Body of pancreas (tissue), 4 donors: ENCODE measurements at regions not wholly inside any gene's neighbourhood (a gene's known extent, or its start where the extent isn't known, plus 50 kb on each side); places are given as distances from the start of the nearest gene placed in this dataset.

Experiments
- ATAC-seq: fragments of 150-250 bp; one replicate; pipeline ENCODE4 v1.9.1; 2016
- DNase-seq, 4 donors: peaks; one replicate each; pipeline ENCODE4 v3.0.0-alpha.2; 2019
- H3K27ac ChIP-seq, 4 donors: fragments of 200-600 bp; sonication (generic); 1 replicate in 3 of 4; 2 replicates in 1 of 4; pipeline versions ENCODE4 v1.5.1 to v1.6.1; 2016 to 2019; ENCODE audit warnings: mild to moderate bottlenecking in 1 of 4, mixed read lengths in 1 of 4, moderate library complexity in 1 of 4
- H3K27me3 ChIP-seq, 2 donors: fragments of 200-600 bp; sonication (generic); one replicate each; pipeline ENCODE4 v1.6.0; 2016; ENCODE audit warnings: mild to moderate bottlenecking in 1 of 2
- H3K36me3 ChIP-seq, 2 donors: fragments of 200-600 bp; sonication (generic); replicated peaks in 1 of 2; 2 replicates each; pipeline ENCODE4 v1.5.1; 2016; ENCODE audit warnings: low read depth in 2 of 2; ENCODE audit not compliant: insufficient read depth in 1 of 2
- H3K4me1 ChIP-seq: fragments of 200-600 bp; sonication (generic); one replicate; pipeline ENCODE4 v1.6.0; 2016
- H3K4me3 ChIP-seq, 2 donors: fragments of 200-600 bp; sonication (generic); 1 replicate in 1 of 2; 2 replicates in 1 of 2; pipeline ENCODE4 v1.5.1; 2016 to 2019
- H3K9me3 ChIP-seq, 3 donors: fragments of 200-600 bp; sonication (generic); 1 replicate in 2 of 3; 2 replicates in 1 of 3; pipeline ENCODE4 v1.5.1; 2016
- CTCF ChIP-seq, 7 experiments: fragments of 450-650 bp in 4 of 7; fragments of 200-600 bp in 3 of 7; sonication (generic) in 3 of 7; IDR thresholded peaks; one replicate each; pipeline ENCODE4 v1.5.1; 2016 to 2019; ENCODE audit warnings: antibody characterized with exemption in 7 of 7
- POLR2A ChIP-seq, 3 donors: fragments of 450-650 bp; IDR thresholded peaks; one replicate each; pipeline ENCODE4 v1.6.1; 2016; ENCODE audit warnings: antibody characterized with exemption in 3 of 3, mild to moderate bottlenecking in 2 of 3
- WGBS, 2 donors: methylation state at CpG; one replicate each; pipeline ENCODE4 v1.1.5; 2017; 5-methylcytosine and 5-hydroxymethylcytosine counted together
- intact Hi-C: fragments of 100-400 bp; cut with DNase I; formaldehyde crosslinking; loops from one replicate; pipeline ENCODE4 v1.15.1; 2023

GRCh38 chr10:7475939-7476338 lies 65.1 kb upstream of the SFMBT2 start:
- Histone ChIP-seq H3K36me3 (no peaks in the 10 kb centered on the region), H3K27me3 (peaks cover 0 to 5% of the 10 kb centered on the region in 2 donors), H3K27ac (peak overlapping the region in 2 of 4 donors; percentile 58 to 71), H3K9me3 (no peaks in the 10 kb centered on the region), H3K4me3 (no peak overlapping the region), H3K4me1 (peaks cover 4% of the 10 kb centered on the region)
- ATAC-seq (no peak), DNase-seq (peak in 1 of 4 donors; percentile 31)
- TF ChIP-seq CTCF (IDR thresholded peaks at IDR 0.05) (no peak), POLR2A (IDR thresholded peaks at IDR 0.05) (no peak)
- intact Hi-C loops, result no loop called here
- WGBS, 2 donors, result 40 to 45% methylated on average over 5 of the region's 5 CpGs

- intact Hi-C loops, result no loop called here
- H3K4me3 ChIP-seq, result no peak overlapping the region
- TF ChIP-seq CTCF (IDR thresholded peaks at IDR 0.05), result no peak
- H3K9me3 ChIP-seq, result no peaks in the 10 kb centered on the region
- WGBS, 2 donors, result 21 to 26% methylated on average over 26 of the region's 26 CpGs
- peaks cover 0 to 5% of the 10 kb centered on the region in 2 donors for H3K27me3 ChIP-seq
- peak overlapping the region in 3 of 4 donors; percentile 34 to 71 (median 58) for H3K27ac ChIP-seq
- DNase-seq (peak; percentile 18 to 65 (median 47)), ATAC-seq (peak; percentile 64)
- peaks cover 4% of the 10 kb centered on the region for H3K4me1 ChIP-seq
- no peaks in the 10 kb centered on the region for H3K36me3 ChIP-seq
Measured at GRCh38 chr10:7475046-7475911, 64.4 kb upstream of the SFMBT2 start.

- Histone ChIP-seq H3K4me3 (no peak overlapping the region), H3K9me3 (no peaks in the 10 kb centered on the region), H3K27me3 (peaks cover 0 to 5% of the 10 kb centered on the region in 2 donors), H3K4me1 (peaks cover 4% of the 10 kb centered on the region), H3K36me3 (no peaks in the 10 kb centered on the region), H3K27ac (peak overlapping the region in 1 of 4 donors; percentile 71)
- 47 to 57% methylated on average over 7 of the region's 7 CpGs for WGBS, 2 donors
- intact Hi-C loops, result no loop called here
- no peak for DNase-seq
- TF ChIP-seq CTCF (IDR thresholded peaks at IDR 0.05) (no peak), POLR2A (IDR thresholded peaks at IDR 0.05) (no peak)
- ATAC-seq, result no peak
Measured at GRCh38 chr10:7474388-7474787, 63.6 kb upstream of the SFMBT2 start.

GRCh38 chr10:7473474-7473873 lies 62.6 kb upstream of the SFMBT2 start:
- TF ChIP-seq POLR2A (IDR thresholded peaks at IDR 0.05), result no peak
- no peak for TF ChIP-seq CTCF (IDR thresholded peaks at IDR 0.05)
- Histone ChIP-seq H3K4me1 (peaks cover 4% of the 10 kb centered on the region), H3K27ac (no peak overlapping the region), H3K27me3 (peaks cover 0 to 5% of the 10 kb centered on the region in 2 donors), H3K9me3 (no peaks in the 10 kb centered on the region), H3K36me3 (no peaks in the 10 kb centered on the region), H3K4me3 (no peak overlapping the region)
- no peak for DNase-seq
- intact Hi-C loops, result no loop called here
- no peak for ATAC-seq
